Liver (tissue), 7 donors: ENCODE measurements at regions not wholly inside any gene's neighbourhood (a gene's known extent, or its start where the extent isn't known, plus 50 kb on each side); places are given as distances from the start of the nearest gene placed in this dataset.

ENCODE experiments used
- DNase-seq: peaks from one replicate; pipeline ENCODE4 v3.0.0-alpha.2; 2017; ENCODE audit warnings: low spot score
- H3K27ac ChIP-seq, 2 donors: one replicate each; pipeline ENCODE4 v1.7.0; 2013; ENCODE audit warnings: inconsistent platforms in 2 of 2, low read length in 2 of 2, control low read depth in 1 of 2, low read depth in 1 of 2, mild to moderate bottlenecking in 1 of 2
- H3K27me3 ChIP-seq, 4 donors: one replicate each; pipeline versions ENCODE4 v1.6.1 to v1.7.0; 2013; ENCODE audit warnings: low read length in 3 of 4, inconsistent platforms in 1 of 4, mild to moderate bottlenecking in 1 of 4, moderate library complexity in 1 of 4; ENCODE audit not compliant: control insufficient read depth in 4 of 4, insufficient read depth in 4 of 4
- H3K36me3 ChIP-seq, 4 donors: one replicate each; pipeline versions ENCODE4 v1.6.1 to v1.7.0; 2013; ENCODE audit warnings: low read length in 3 of 4, mild to moderate bottlenecking in 3 of 4, low read depth in 1 of 4, moderate library complexity in 1 of 4; ENCODE audit not compliant: control insufficient read depth in 4 of 4, insufficient read depth in 3 of 4
- H3K4me1 ChIP-seq, 4 donors: one replicate each; pipeline versions ENCODE4 v1.6.1 to v1.7.0; 2013; ENCODE audit warnings: low read length in 3 of 4, mild to moderate bottlenecking in 3 of 4, moderate library complexity in 1 of 4; ENCODE audit not compliant: control insufficient read depth in 4 of 4, insufficient read depth in 4 of 4
- H3K4me3 ChIP-seq, 3 donors: one replicate each; pipeline versions ENCODE4 v1.6.1 to v1.7.0; 2013; ENCODE audit warnings: low read length in 3 of 3, control low read depth in 1 of 3, low read depth in 1 of 3, mild to moderate bottlenecking in 1 of 3
- H3K9ac ChIP-seq, 2 donors: one replicate each; pipeline ENCODE4 v1.7.0; 2013; ENCODE audit warnings: low read length in 2 of 2, mild to moderate bottlenecking in 2 of 2, moderate library complexity in 2 of 2, control low read depth in 1 of 2, low read depth in 1 of 2
- H3K9me3 ChIP-seq, 4 donors: one replicate each; pipeline versions ENCODE4 v1.6.1 to v1.7.0; 2013; ENCODE audit warnings: low read length in 3 of 4; ENCODE audit not compliant: control insufficient read depth in 4 of 4
- EGR1 ChIP-seq, 2 donors: IDR thresholded peaks; 2 replicates each; pipeline ENCODE4 v1.6.1; 2016 to 2018; ENCODE audit warnings: antibody characterized with exemption in 2 of 2, low read depth in 2 of 2
- FOXA1 ChIP-seq: IDR thresholded peaks from 2 replicates; pipeline ENCODE4 v1.6.1; 2016; ENCODE audit warnings: antibody characterized with exemption
- FOXA2 ChIP-seq: IDR thresholded peaks from 2 replicates; pipeline ENCODE4 v1.6.1; 2016; ENCODE audit warnings: antibody characterized with exemption
- GABPA ChIP-seq, 2 donors: IDR thresholded peaks in 1 of 2; conservative IDR thresholded peaks in 1 of 2; 2 replicates each; pipeline ENCODE4 v1.6.1; 2016; ENCODE audit warnings: antibody characterized with exemption in 2 of 2, mild to moderate bottlenecking in 1 of 2, moderate library complexity in 1 of 2
- HNF4A ChIP-seq, 2 donors: conservative IDR thresholded peaks; 2 replicates each; pipeline ENCODE4 v1.6.1; 2016; ENCODE audit warnings: antibody characterized with exemption in 2 of 2, mild to moderate bottlenecking in 2 of 2
- HNF4G ChIP-seq: IDR thresholded peaks from 2 replicates; pipeline ENCODE4 v1.6.1; 2016; ENCODE audit warnings: antibody characterized with exemption
- JUND ChIP-seq, 2 donors: IDR thresholded peaks; 2 replicates each; pipeline ENCODE4 v1.6.1; 2016; ENCODE audit warnings: antibody characterized with exemption in 2 of 2
- NR2F2 ChIP-seq: IDR thresholded peaks from 2 replicates; pipeline ENCODE4 v1.6.1; 2016; ENCODE audit warnings: antibody characterized with exemption
- RAD21 ChIP-seq, 2 donors: IDR thresholded peaks; 2 replicates each; pipeline ENCODE4 v1.6.1; 2016; ENCODE audit warnings: antibody characterized with exemption in 2 of 2, mild to moderate bottlenecking in 2 of 2
- RXRA ChIP-seq, 2 donors: IDR thresholded peaks; 2 replicates each; pipeline ENCODE4 v1.6.1; 2017 to 2018; ENCODE audit warnings: antibody characterized with exemption in 2 of 2, mild to moderate bottlenecking in 1 of 2
- SP1 ChIP-seq: IDR thresholded peaks from 2 replicates; pipeline ENCODE4 v1.6.1; 2018; ENCODE audit warnings: antibody characterized with exemption, mild to moderate bottlenecking
- TAF1 ChIP-seq: conservative IDR thresholded peaks from 2 replicates; pipeline ENCODE4 v1.6.1; 2016; ENCODE audit warnings: antibody characterized with exemption, mild to moderate bottlenecking
- YY1 ChIP-seq: IDR thresholded peaks from 2 replicates; pipeline ENCODE4 v1.6.1; 2016; ENCODE audit warnings: antibody characterized with exemption, mild to moderate bottlenecking
- WGBS: extraction: QIAGEN DNeasy Blood & Tissue Kit; methylation state at CpG from one replicate; pipeline ENCODE4 v1.1.7; 2013; 5-methylcytosine and 5-hydroxymethylcytosine counted together
- TF ChIP-seq, protein P1 (sequence below): IDR thresholded peaks from 2 replicates; pipeline ENCODE4 v1.6.1; 2016; ENCODE audit warnings: antibody characterized with exemption
- TF ChIP-seq, protein P2 (sequence below): IDR thresholded peaks from 2 replicates; pipeline ENCODE4 v1.6.1; 2016; ENCODE audit warnings: antibody characterized with exemption
- donor health status: healthy.
- donor health status: healthy.
- donor health status: healthy.
- donor health status: healthy.

DNA sequence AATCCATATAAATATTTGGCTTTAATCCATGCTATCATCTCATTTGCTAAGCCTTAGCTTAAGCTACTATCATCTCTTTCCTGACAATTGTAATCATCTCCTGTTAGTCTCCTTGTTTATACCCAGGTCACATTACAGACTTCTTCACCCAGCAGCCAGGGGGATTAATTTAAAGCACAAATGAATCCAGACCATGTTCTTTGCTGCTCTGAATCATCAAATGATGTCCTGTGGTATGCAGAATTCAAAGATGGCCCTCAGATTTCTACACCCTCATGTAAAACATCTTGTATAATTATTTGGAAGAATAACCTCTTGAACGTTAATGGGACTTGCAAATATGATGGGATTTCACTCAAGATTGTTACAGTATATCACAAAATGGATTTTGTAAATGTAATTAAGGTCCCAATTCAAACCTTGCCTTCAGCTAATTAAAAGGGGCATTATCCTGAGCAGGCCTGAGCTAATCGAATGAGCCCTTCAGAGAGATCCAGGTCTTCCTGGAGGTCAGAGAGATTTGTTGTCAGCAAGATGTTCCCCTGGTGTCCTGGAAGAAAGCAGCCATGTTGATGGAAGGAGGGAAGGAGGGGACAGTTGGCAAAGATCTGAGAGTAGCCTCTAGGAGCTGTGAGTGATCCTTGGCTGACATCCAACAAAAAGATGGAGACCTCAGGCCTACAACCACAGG lies 241.1 kb upstream of the MMADHC start:
- Histone ChIP-seq H3K4me1 (no peaks in the 10 kb centered on the region), H3K27me3 (no peaks in the 10 kb centered on the region), H3K27ac (no peak overlapping the region), H3K4me3 (no peak overlapping the region), H3K9me3 (peaks cover 0 to 2% (median 0%) of the 10 kb centered on the region in 4 donors), H3K9ac (no peak overlapping the region), H3K36me3 (peaks cover 0 to 1% (median 0%) of the 10 kb centered on the region in 4 donors)
- WGBS = 97% methylated on average over 2 of the region's 2 CpGs
- TF ChIP-seq NR2F2 (no peak), RXRA (IDR thresholded peaks at IDR 0.05) (no peak), TAF1 (no peak), YY1 (no peak), HNF4A (conservative IDR thresholded peaks at IDR 0.05) (no peak), RAD21 (IDR thresholded peaks at IDR 0.05) (no peak), FOXA1 (no peak), EGR1 (IDR thresholded peaks at IDR 0.05; ENCODE audit: low read depth in 2 of 2) (no peak), GABPA (IDR thresholded peaks at IDR 0.05 in 1 of 2, conservative IDR thresholded peaks at IDR 0.05 in 1 of 2) (no peak), JUND (IDR thresholded peaks at IDR 0.05) (no peak)
- TF ChIP-seq, protein P1, sequence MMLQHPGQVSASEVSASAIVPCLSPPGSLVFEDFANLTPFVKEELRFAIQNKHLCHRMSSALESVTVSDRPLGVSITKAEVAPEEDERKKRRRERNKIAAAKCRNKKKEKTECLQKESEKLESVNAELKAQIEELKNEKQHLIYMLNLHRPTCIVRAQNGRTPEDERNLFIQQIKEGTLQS = no peak
- TF ChIP-seq, protein P2, sequence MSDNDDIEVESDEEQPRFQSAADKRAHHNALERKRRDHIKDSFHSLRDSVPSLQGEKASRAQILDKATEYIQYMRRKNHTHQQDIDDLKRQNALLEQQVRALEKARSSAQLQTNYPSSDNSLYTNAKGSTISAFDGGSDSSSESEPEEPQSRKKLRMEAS = no peak
- DNase-seq = no peak

DNA sequence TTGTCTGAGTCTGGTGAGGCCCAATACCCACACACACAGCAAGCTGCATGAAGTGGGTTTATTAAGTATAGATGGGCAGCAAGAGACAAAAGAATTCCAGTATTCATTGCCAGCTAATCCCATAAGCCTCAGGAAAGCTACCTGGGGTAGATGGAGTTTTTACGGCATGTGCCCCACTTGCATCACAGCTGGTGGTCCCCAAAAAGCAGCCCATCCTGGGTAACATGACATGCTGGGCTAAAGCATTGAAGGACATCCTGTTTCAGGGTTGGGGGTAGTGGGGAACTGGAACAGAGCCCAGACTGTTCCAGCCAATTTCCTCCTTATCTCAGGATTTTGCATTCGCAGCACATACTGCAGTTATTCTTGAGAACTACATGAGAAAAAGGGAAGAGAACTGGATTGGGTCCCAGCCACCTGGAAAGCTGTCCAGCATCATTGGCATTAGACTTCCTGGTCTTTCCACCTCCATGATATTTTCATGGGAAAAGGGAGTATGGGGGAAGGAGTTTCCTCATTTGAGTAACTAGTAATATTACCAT lies 240.1 kb upstream of the MMADHC start:
- Histone ChIP-seq H3K27ac (no peak overlapping the region), H3K27me3 (no peaks in the 10 kb centered on the region), H3K4me1 (no peaks in the 10 kb centered on the region), H3K9ac (no peak overlapping the region), H3K36me3 (peaks cover 0 to 1% (median 0%) of the 10 kb centered on the region in 4 donors), H3K4me3 (no peak overlapping the region), H3K9me3 (peaks cover 0 to 2% (median 0%) of the 10 kb centered on the region in 4 donors)
- no peak for TF ChIP-seq HNF4A (conservative IDR thresholded peaks at IDR 0.05)
- no peak for TF ChIP-seq YY1
- TF ChIP-seq, protein P2 = no peak
- no peak for DNase-seq
- WGBS = 79% methylated on average over 2 of the region's 2 CpGs

DNA sequence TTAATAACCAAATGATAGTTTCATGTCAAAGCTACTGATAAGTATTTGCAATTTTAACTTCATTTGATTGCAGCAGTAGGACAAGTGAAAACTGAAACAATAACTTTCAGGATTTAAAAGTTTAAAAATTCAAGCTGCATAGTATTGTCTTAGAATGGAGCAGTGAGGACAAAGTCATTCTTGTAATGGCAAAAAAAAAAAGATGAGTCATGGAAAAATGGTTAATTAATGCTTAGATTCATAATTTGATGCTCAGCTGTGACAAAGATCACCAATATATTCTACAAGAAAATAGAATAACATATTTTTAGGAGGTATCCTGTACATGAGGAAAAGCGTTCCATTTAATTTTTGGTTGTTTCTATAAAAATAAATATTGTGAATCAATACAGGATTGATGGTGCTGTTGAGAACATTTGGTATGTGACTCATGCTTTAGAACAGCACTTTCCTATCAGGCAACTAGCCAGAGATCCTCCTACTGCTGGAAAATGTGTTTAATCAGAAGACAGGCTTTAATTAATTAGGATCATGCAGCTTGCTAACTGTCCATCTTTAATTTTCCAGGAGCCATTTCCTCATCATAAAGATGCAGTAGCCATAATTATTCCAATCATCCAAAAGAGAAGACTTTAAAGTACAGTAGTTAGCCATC lies 239.0 kb upstream of the MMADHC start:
- H3K36me3 ChIP-seq = no peaks in the 10 kb centered on the region
- H3K9me3 ChIP-seq = peaks cover 0 to 2% (median 0%) of the 10 kb centered on the region in 4 donors
- TF ChIP-seq JUND (IDR thresholded peaks at IDR 0.05) (no peak), RXRA (IDR thresholded peaks at IDR 0.05) (no peak), HNF4G (no peak), RAD21 (IDR thresholded peaks at IDR 0.05) (no peak), FOXA2 (no peak), TAF1 (no peak), SP1 (no peak)
- H3K27ac ChIP-seq = no peak overlapping the region
- no peak overlapping the region for H3K4me3 ChIP-seq
- H3K4me1 ChIP-seq = no peaks in the 10 kb centered on the region
- H3K27me3 ChIP-seq = no peaks in the 10 kb centered on the region
- no peak for DNase-seq
- 94% methylated on average over 1 of the region's 1 CpG for WGBS
- no peak overlapping the region for H3K9ac ChIP-seq
